ENCODE measurements at regions not wholly inside any gene's neighbourhood (a gene's known extent, or its start where the extent isn't known, plus 50 kb on each side); places are given as distances from the start of the nearest gene placed in this dataset.

GRCh38 chr7:23887660-23888059 is 177.6 kb downstream of the STK31 start:
- Mint-ChIP-seq H3K9me3 (peaks cover 0 to 6% (median 1%) of the 10 kb centered on the region in 8 donors), H3K27ac (no peak overlapping the region), H3K36me3 (no peaks in the 10 kb centered on the region), H3K4me3 (no peak overlapping the region), H3K4me1 (peaks cover 0 to 8% (median 3%) of the 10 kb centered on the region in 4 donors), H3K27me3 (peaks cover 0 to 2% of the 10 kb centered on the region in 2 donors)
- no peaks in the 10 kb centered on the region for H3K36me3 ChIP-seq (ENCODE audit: insufficient read depth, low read length)
- H3K4me1 ChIP-seq (ENCODE audit: insufficient read depth, low read length) = no peaks in the 10 kb centered on the region
- intact Hi-C loops (cut with micrococcal nuclease) = no loop called here
- H3K4me3 ChIP-seq (ENCODE audit: low read length in 2 of 2) = no peak overlapping the region
- POLR2A ChIA-PET (ENCODE audit: partially characterized antibody) = no interaction called here
- CTCF ChIA-PET (ENCODE audit: partially characterized antibody) = no interaction called here
- H3K27ac ChIP-seq (ENCODE audit: low read depth, low read length) = no peak overlapping the region
- DNase-seq = no peak
- H3K27me3 ChIP-seq (ENCODE audit: insufficient read depth, low read length) = no peaks in the 10 kb centered on the region
- no peaks in the 10 kb centered on the region for H3K9me3 ChIP-seq (ENCODE audit: control insufficient read depth in 1 of 2, low read length in 2 of 2)

GRCh38 chr7:23888958-23889357 is 178.9 kb downstream of the STK31 start:
- Histone ChIP-seq H3K36me3 (ENCODE audit: insufficient read depth, low read length) (no peaks in the 10 kb centered on the region), H3K27me3 (ENCODE audit: insufficient read depth, low read length) (no peaks in the 10 kb centered on the region), H3K4me3 (ENCODE audit: low read length in 2 of 2) (no peak overlapping the region), H3K9me3 (ENCODE audit: control insufficient read depth in 1 of 2, low read length in 2 of 2) (no peaks in the 10 kb centered on the region), H3K4me1 (ENCODE audit: insufficient read depth, low read length) (peaks cover 5% of the 10 kb centered on the region), H3K27ac (ENCODE audit: low read depth, low read length) (no peak overlapping the region)
- H3K4me3 Mint-ChIP-seq = no peak overlapping the region
- H3K27me3 Mint-ChIP-seq = peaks cover 1 to 2% of the 10 kb centered on the region in 2 donors
- intact Hi-C loops (cut with micrococcal nuclease) = no loop called here
- no peaks in the 10 kb centered on the region for H3K36me3 Mint-ChIP-seq
- H3K9me3 Mint-ChIP-seq = peaks cover 0 to 6% (median 1%) of the 10 kb centered on the region in 8 donors
- no peak for DNase-seq
- CTCF ChIA-PET (ENCODE audit: partially characterized antibody) = no interaction called here
- POLR2A ChIA-PET (ENCODE audit: partially characterized antibody) = no interaction called here
- peaks cover 3 to 20% (median 13%) of the 10 kb centered on the region in 4 donors for H3K4me1 Mint-ChIP-seq
- H3K27ac Mint-ChIP-seq = no peak overlapping the region

- H3K27ac ChIP-seq (ENCODE audit: low read depth, low read length) = no peak overlapping the region
- H3K4me1 ChIP-seq (ENCODE audit: insufficient read depth, low read length) = peaks cover 11% of the 10 kb centered on the region
- H3K36me3 ChIP-seq (ENCODE audit: insufficient read depth, low read length) = no peaks in the 10 kb centered on the region
- H3K27ac Mint-ChIP-seq = no peak overlapping the region
- H3K4me3 ChIP-seq (ENCODE audit: low read length in 2 of 2) = no peak overlapping the region
- ChIA-PET POLR2A (ENCODE audit: partially characterized antibody) (no interaction called here), CTCF (ENCODE audit: partially characterized antibody) (no interaction called here)
- no peaks in the 10 kb centered on the region for H3K27me3 ChIP-seq (ENCODE audit: insufficient read depth, low read length)
- peaks cover 1 to 2% of the 10 kb centered on the region in 2 donors for H3K27me3 Mint-ChIP-seq
- no peak overlapping the region for H3K4me3 Mint-ChIP-seq
- H3K9me3 Mint-ChIP-seq = peaks cover 0 to 6% (median 1%) of the 10 kb centered on the region in 8 donors
- peaks cover 4 to 26% (median 19%) of the 10 kb centered on the region in 4 donors for H3K4me1 Mint-ChIP-seq
- DNase-seq = no peak
- intact Hi-C loops (cut with micrococcal nuclease) = no loop called here
- no peaks in the 10 kb centered on the region for H3K9me3 ChIP-seq (ENCODE audit: control insufficient read depth in 1 of 2, low read length in 2 of 2)
- H3K36me3 Mint-ChIP-seq = no peaks in the 10 kb centered on the region
Observed at GRCh38 chr7:23889566-23889965, 179.5 kb downstream of the STK31 start.

DNA sequence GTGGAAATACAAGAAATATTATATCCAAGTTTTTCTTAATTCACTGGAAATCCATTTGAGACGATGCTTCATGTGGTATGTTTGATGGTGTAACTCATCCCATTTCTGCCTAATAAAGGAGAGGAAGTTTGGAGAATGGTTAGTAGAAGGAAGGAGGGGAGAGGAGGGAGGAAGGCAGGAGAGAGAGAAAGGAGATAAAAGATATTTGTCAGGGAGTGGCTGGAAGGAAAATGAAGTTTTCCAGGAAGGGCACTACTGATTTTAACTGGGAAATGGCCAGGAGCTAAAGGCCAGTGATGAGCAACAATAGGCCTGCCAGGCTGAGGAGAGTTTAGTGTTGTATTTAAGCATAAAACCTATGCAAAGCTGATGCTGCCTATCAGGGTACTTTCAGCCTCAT is 182.0 kb downstream of the STK31 start:
- peaks cover 0 to 6% (median 1%) of the 10 kb centered on the region in 8 donors for H3K9me3 Mint-ChIP-seq
- H3K27ac ChIP-seq (ENCODE audit: low read depth, low read length) = no peak overlapping the region

GRCh38 chr7:23893176-23893941 is 183.3 kb downstream of the STK31 start:
- peak in 1 of 5 donors; percentile 1 for DNase-seq
- peaks cover 27% of the 10 kb centered on the region for H3K4me1 ChIP-seq (ENCODE audit: insufficient read depth, low read length)
- no peak overlapping the region for H3K4me3 ChIP-seq (ENCODE audit: low read length in 2 of 2)
- no peak overlapping the region for H3K27ac ChIP-seq (ENCODE audit: low read depth, low read length)
- ChIA-PET CTCF (ENCODE audit: partially characterized antibody) (interaction anchor here (1.2 kb wide), 1 partner anchor 46 kb away, joined by 3 read pairs; no protein-coding TSS in a partner anchor), POLR2A (ENCODE audit: partially characterized antibody) (no interaction called here)
- H3K4me1 Mint-ChIP-seq = peaks cover 13 to 34% (median 28%) of the 10 kb centered on the region in 4 donors
- H3K4me3 Mint-ChIP-seq = no peak overlapping the region
- H3K36me3 ChIP-seq (ENCODE audit: insufficient read depth, low read length) = no peaks in the 10 kb centered on the region
- H3K27ac Mint-ChIP-seq = no peak overlapping the region
- H3K9me3 ChIP-seq (ENCODE audit: control insufficient read depth in 1 of 2, low read length in 2 of 2) = no peaks in the 10 kb centered on the region
- H3K27me3 Mint-ChIP-seq = peaks cover 1 to 4% of the 10 kb centered on the region in 2 donors
- peaks cover 0 to 6% (median 1%) of the 10 kb centered on the region in 8 donors for H3K9me3 Mint-ChIP-seq
- H3K36me3 Mint-ChIP-seq = no peaks in the 10 kb centered on the region
- no peaks in the 10 kb centered on the region for H3K27me3 ChIP-seq (ENCODE audit: insufficient read depth, low read length)
- intact Hi-C loops (cut with micrococcal nuclease) = no loop called here

More for the DNA sequence above, 182.0 kb downstream of the STK31 start:
- peaks cover 1 to 4% of the 10 kb centered on the region in 2 donors for H3K27me3 Mint-ChIP-seq
- no peak overlapping the region for H3K4me3 ChIP-seq (ENCODE audit: low read length in 2 of 2)
- POLR2A ChIA-PET (ENCODE audit: partially characterized antibody) = no interaction called here
- no peak overlapping the region for H3K4me3 Mint-ChIP-seq
- CTCF ChIA-PET (ENCODE audit: partially characterized antibody) = no interaction called here
- no peaks in the 10 kb centered on the region for H3K27me3 ChIP-seq (ENCODE audit: insufficient read depth, low read length)
- peaks cover 27% of the 10 kb centered on the region for H3K4me1 ChIP-seq (ENCODE audit: insufficient read depth, low read length)
- intact Hi-C loops (cut with micrococcal nuclease) = no loop called here
- H3K4me1 Mint-ChIP-seq = peaks cover 13 to 39% (median 32%) of the 10 kb centered on the region in 4 donors
- no peaks in the 10 kb centered on the region for H3K9me3 ChIP-seq (ENCODE audit: control insufficient read depth in 1 of 2, low read length in 2 of 2)
- no peaks in the 10 kb centered on the region for H3K36me3 Mint-ChIP-seq
- DNase-seq = no peak
- no peak overlapping the region for H3K27ac Mint-ChIP-seq
- H3K36me3 ChIP-seq (ENCODE audit: insufficient read depth, low read length) = no peaks in the 10 kb centered on the region

GRCh38 chr7:23893942-23894891 is 184.2 kb downstream of the STK31 start:
- ChIA-PET POLR2A (ENCODE audit: partially characterized antibody) (no interaction called here), CTCF (ENCODE audit: partially characterized antibody) (no interaction called here)
- intact Hi-C loops (cut with micrococcal nuclease) = no loop called here
- H3K27me3 Mint-ChIP-seq = peaks cover 1 to 4% of the 10 kb centered on the region in 2 donors
- peak overlapping the region in 1 of 7 donors; percentile 80 for H3K27ac Mint-ChIP-seq
- H3K27me3 ChIP-seq (ENCODE audit: insufficient read depth, low read length) = no peaks in the 10 kb centered on the region
- H3K27ac ChIP-seq (ENCODE audit: low read depth, low read length) = no peak overlapping the region
- no peak overlapping the region for H3K4me3 ChIP-seq (ENCODE audit: low read length in 2 of 2)
- peak overlapping the region in 7 of 8 donors; percentile 10 to 77 (median 43) for H3K4me3 Mint-ChIP-seq
- no peaks in the 10 kb centered on the region for H3K36me3 Mint-ChIP-seq
- H3K4me1 Mint-ChIP-seq = peaks cover 13 to 34% (median 28%) of the 10 kb centered on the region in 4 donors
- peaks cover 27% of the 10 kb centered on the region for H3K4me1 ChIP-seq (ENCODE audit: insufficient read depth, low read length)
- peaks cover 0 to 6% (median 1%) of the 10 kb centered on the region in 8 donors for H3K9me3 Mint-ChIP-seq
- DNase-seq = peak in 4 of 5 donors; percentile 5 to 31 (median 8)
- no peaks in the 10 kb centered on the region for H3K36me3 ChIP-seq (ENCODE audit: insufficient read depth, low read length)
- no peaks in the 10 kb centered on the region for H3K9me3 ChIP-seq (ENCODE audit: control insufficient read depth in 1 of 2, low read length in 2 of 2)

Data from CD4-positive, alpha-beta memory T cell (primary cell).